Tibial nerve (tissue), 3 donors: ENCODE measurements at regions not wholly inside any gene's neighbourhood (a gene's known extent, or its start where the extent isn't known, plus 50 kb on each side); places are given as distances from the start of the nearest gene placed in this dataset.

Experiments used
- POLR2A ChIP-seq, 2 donors: fragments of 450-650 bp; IDR thresholded peaks; one replicate each; pipeline ENCODE4 v1.6.1; 2017; ENCODE audit warnings: antibody characterized with exemption in 2 of 2, mild to moderate bottlenecking in 2 of 2, moderate library complexity in 2 of 2
- TF ChIP-seq, protein P1 (sequence below), 5 experiments: fragments of 200-600 bp in 3 of 5; fragments of 450-650 bp in 2 of 5; sonication (generic) in 3 of 5; IDR thresholded peaks; one replicate each; pipeline ENCODE4 v1.5.1; 2016 to 2019; ENCODE audit warnings: antibody characterized with exemption in 5 of 5, mild to moderate bottlenecking in 3 of 5, moderate library complexity in 2 of 5

DNA sequence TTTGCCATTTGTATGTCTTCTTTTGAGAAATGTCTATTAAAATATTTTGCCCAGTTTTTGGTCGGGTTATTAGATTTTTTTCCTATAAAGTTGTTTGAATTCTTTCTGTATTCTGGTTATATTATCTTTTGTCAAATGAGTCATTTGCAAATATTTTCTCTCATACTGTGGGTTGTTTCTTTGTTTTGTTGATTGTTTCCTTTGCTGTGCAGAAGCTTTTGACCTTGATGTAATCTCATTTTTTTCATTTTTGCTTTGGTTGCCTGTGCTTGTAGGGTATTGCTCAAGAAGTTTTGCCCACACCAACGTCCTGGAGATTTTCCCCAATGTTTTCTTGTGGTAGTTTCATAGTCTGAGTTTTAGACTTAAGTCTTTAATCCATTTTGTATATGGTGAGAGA is 245.7 kb downstream of the ADCYAP1 start:
- no peak for TF ChIP-seq POLR2A (IDR thresholded peaks at IDR 0.05)
- TF ChIP-seq, protein P1, sequence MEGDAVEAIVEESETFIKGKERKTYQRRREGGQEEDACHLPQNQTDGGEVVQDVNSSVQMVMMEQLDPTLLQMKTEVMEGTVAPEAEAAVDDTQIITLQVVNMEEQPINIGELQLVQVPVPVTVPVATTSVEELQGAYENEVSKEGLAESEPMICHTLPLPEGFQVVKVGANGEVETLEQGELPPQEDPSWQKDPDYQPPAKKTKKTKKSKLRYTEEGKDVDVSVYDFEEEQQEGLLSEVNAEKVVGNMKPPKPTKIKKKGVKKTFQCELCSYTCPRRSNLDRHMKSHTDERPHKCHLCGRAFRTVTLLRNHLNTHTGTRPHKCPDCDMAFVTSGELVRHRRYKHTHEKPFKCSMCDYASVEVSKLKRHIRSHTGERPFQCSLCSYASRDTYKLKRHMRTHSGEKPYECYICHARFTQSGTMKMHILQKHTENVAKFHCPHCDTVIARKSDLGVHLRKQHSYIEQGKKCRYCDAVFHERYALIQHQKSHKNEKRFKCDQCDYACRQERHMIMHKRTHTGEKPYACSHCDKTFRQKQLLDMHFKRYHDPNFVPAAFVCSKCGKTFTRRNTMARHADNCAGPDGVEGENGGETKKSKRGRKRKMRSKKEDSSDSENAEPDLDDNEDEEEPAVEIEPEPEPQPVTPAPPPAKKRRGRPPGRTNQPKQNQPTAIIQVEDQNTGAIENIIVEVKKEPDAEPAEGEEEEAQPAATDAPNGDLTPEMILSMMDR (IDR thresholded peaks at IDR 0.05), result no peak
